ENCODE measurements at regions not wholly inside any gene's neighbourhood (a gene's known extent, or its start where the extent isn't known, plus 50 kb on each side); places are given as distances from the start of the nearest gene placed in this dataset.

DNA sequence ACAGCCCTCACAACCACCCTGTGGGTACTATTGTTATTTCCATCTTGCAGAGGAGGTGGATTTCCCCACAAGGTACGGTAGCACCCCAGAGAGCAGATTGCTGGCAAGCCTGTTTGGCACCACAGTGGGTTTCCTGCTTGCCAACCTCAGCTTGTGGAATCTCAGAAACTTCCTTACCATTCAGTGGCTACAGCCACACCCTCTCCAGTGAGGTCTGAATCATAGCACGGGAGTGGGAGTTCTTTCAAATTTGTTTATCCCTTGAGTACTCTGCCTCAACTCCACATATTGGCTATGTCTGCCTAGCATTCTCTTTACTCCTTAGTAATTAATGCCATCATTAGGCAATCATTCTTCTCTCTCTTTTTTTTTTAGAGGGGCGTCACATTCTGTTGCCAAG is 162.1 kb downstream of the PTPRU start:
- TF ChIP-seq POLR2A (IDR thresholded peaks at IDR 0.05; ENCODE audit: low read depth, low read length) (no peak), POLR2AphosphoS5 (IDR thresholded peaks at IDR 0.05; ENCODE audit: low read length) (no peak), CTCF (IDR thresholded peaks at IDR 0.05 in 2 of 3, conservative IDR thresholded peaks at IDR 0.05 in 1 of 3; ENCODE audit: control insufficient read depth in 2 of 3, extremely low read depth in 1 of 3, insufficient read depth in 1 of 3, low read depth in 3 of 3, low read length in 3 of 3) (no peak)
